Nephron (organoid): ENCODE measurements at regions not wholly inside any gene's neighbourhood (a gene's known extent, or its start where the extent isn't known, plus 50 kb on each side); places are given as distances from the start of the nearest gene placed in this dataset.
"Not testable (repeated sequence)": the region's sequence is repeated elsewhere in the genome, so short reads cannot be mapped to it uniquely, and the experiment has no call there.

Experiments used
- H3K27ac Mint-ChIP-seq, 3 experiments: 2 replicates each; pipeline ENCODE4 v1.8.0; 2020; ENCODE audit warnings: mixed read lengths in 3 of 3, mild to moderate bottlenecking in 2 of 3, moderate library complexity in 1 of 3
- H3K27me3 Mint-ChIP-seq: 2 replicates; pipeline ENCODE4 v1.8.0; 2021; ENCODE audit warnings: low read depth, mild to moderate bottlenecking, moderate library complexity, mixed read lengths
- H3K36me3 Mint-ChIP-seq: 2 replicates; pipeline ENCODE4 v1.8.0; 2020; ENCODE audit warnings: low read depth, mixed read lengths
- H3K4me1 Mint-ChIP-seq: 2 replicates; pipeline ENCODE4 v1.8.0; 2020; ENCODE audit warnings: mixed read lengths
- H3K4me3 Mint-ChIP-seq, 3 experiments: 2 replicates each; pipeline ENCODE4 v1.8.0; 2020; ENCODE audit warnings: mild to moderate bottlenecking in 3 of 3, mixed read lengths in 3 of 3, moderate library complexity in 2 of 3
- H3K9me3 Mint-ChIP-seq: 2 replicates; pipeline ENCODE4 v1.8.0; 2020; ENCODE audit warnings: mixed read lengths
- TF ChIP-seq, protein P1 (sequence below), 3 experiments: fragments of 200-600 bp; sonication (generic); IDR thresholded peaks; one replicate each; pipeline ENCODE4 v1.5.0; 2021; ENCODE audit warnings: antibody characterized with exemption in 3 of 3; ENCODE audit not compliant: unreplicated experiment in 3 of 3

- Mint-ChIP-seq H3K36me3 (no peaks in the 10 kb centered on the region), H3K27ac (no peak overlapping the region), H3K4me3 (no peak overlapping the region), H3K27me3 (peaks cover 4% of the 10 kb centered on the region), H3K9me3 (peaks cover 2% of the 10 kb centered on the region), H3K4me1 (no peaks in the 10 kb centered on the region)
- TF ChIP-seq, protein P1, sequence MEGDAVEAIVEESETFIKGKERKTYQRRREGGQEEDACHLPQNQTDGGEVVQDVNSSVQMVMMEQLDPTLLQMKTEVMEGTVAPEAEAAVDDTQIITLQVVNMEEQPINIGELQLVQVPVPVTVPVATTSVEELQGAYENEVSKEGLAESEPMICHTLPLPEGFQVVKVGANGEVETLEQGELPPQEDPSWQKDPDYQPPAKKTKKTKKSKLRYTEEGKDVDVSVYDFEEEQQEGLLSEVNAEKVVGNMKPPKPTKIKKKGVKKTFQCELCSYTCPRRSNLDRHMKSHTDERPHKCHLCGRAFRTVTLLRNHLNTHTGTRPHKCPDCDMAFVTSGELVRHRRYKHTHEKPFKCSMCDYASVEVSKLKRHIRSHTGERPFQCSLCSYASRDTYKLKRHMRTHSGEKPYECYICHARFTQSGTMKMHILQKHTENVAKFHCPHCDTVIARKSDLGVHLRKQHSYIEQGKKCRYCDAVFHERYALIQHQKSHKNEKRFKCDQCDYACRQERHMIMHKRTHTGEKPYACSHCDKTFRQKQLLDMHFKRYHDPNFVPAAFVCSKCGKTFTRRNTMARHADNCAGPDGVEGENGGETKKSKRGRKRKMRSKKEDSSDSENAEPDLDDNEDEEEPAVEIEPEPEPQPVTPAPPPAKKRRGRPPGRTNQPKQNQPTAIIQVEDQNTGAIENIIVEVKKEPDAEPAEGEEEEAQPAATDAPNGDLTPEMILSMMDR (IDR thresholded peaks at IDR 0.05; ENCODE audit: unreplicated experiment in 3 of 3), result no peak
Observed at GRCh38 chr2:47728551-47728950, 54.4 kb upstream of the MSH6 start.

GRCh38 chr2:47727956-47728355 lies 55.0 kb upstream of the MSH6 start:
- H3K27ac Mint-ChIP-seq, result no peak overlapping the region

GRCh38 chr2:47726978-47727377 lies 56.0 kb upstream of the MSH6 start:
- H3K4me1 Mint-ChIP-seq, H3K27me3 Mint-ChIP-seq, H3K36me3 Mint-ChIP-seq, H3K4me3 Mint-ChIP-seq, H3K27ac Mint-ChIP-seq, H3K9me3 Mint-ChIP-seq: not testable (repeated sequence)

More at GRCh38 chr2:47727956-47728355, 55.0 kb upstream of the MSH6 start:
- Mint-ChIP-seq H3K4me1 (no peaks in the 10 kb centered on the region), H3K36me3 (no peaks in the 10 kb centered on the region), H3K27me3 (peaks cover 5% of the 10 kb centered on the region), H3K9me3 (peaks cover 2% of the 10 kb centered on the region), H3K4me3 (no peak overlapping the region)
- TF ChIP-seq, protein P1 (IDR thresholded peaks at IDR 0.05; ENCODE audit: unreplicated experiment in 3 of 3), result no peak

- H3K27me3 Mint-ChIP-seq, result peaks cover 7% of the 10 kb centered on the region
- H3K36me3 Mint-ChIP-seq, result no peaks in the 10 kb centered on the region
- H3K27ac Mint-ChIP-seq, result no peak overlapping the region
- H3K4me3 Mint-ChIP-seq, result no peak overlapping the region
- TF ChIP-seq, protein P1 (IDR thresholded peaks at IDR 0.05; ENCODE audit: unreplicated experiment in 3 of 3), result no peak
- H3K4me1 Mint-ChIP-seq, result no peaks in the 10 kb centered on the region
- peaks cover 2% of the 10 kb centered on the region for H3K9me3 Mint-ChIP-seq
Observed at GRCh38 chr2:47725808-47726207, 57.1 kb upstream of the MSH6 start.

- Mint-ChIP-seq H3K27me3 (peaks cover 7% of the 10 kb centered on the region), H3K4me3 (no peak overlapping the region), H3K9me3 (no peaks in the 10 kb centered on the region), H3K36me3 (no peaks in the 10 kb centered on the region), H3K27ac (no peak overlapping the region), H3K4me1 (no peaks in the 10 kb centered on the region)
- TF ChIP-seq, protein P1 (IDR thresholded peaks at IDR 0.05; ENCODE audit: unreplicated experiment in 3 of 3), result no peak
Observed at GRCh38 chr2:47724221-47724981, 58.5 kb upstream of the MSH6 start.

DNA sequence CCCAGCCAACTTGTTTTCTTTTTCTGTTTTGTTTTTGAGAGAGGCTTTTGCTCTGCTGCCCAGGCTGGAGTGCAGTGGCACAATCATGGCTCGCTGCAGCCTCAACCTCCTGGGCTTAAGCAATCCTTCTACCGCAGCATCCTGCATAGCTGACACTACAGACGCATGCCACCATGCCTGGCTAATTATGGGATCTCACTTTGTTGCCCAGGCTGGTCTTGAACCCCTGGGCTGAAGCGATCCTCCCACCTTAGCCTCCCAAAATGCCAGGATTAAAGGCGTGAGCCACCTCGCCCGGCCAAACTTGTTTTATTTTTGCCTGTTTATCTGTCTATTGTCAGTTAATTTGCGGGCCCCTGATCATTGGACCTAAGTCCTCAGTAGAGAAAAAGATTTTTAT lies 61.6 kb upstream of the MSH6 start:
- TF ChIP-seq, protein P1 (IDR thresholded peaks at IDR 0.05; ENCODE audit: unreplicated experiment in 3 of 3), result no peak
- Mint-ChIP-seq H3K9me3 (peaks cover 3% of the 10 kb centered on the region), H3K27ac (no peak overlapping the region), H3K36me3 (no peaks in the 10 kb centered on the region), H3K4me3 (no peak overlapping the region), H3K27me3 (peaks cover 3% of the 10 kb centered on the region), H3K4me1 (peaks cover 6% of the 10 kb centered on the region)
